Stimulated activated naive CD4-positive, alpha-beta T cell (primary cell): ENCODE measurements at regions not wholly inside any gene's neighbourhood (a gene's known extent, or its start where the extent isn't known, plus 50 kb on each side); places are given as distances from the start of the nearest gene placed in this dataset.

Experiments used
- DNase-seq, 6 experiments: peaks; one replicate each; lab custom pipeline; 2025; lab: John Stamatoyannopoulos, UW

DNA sequence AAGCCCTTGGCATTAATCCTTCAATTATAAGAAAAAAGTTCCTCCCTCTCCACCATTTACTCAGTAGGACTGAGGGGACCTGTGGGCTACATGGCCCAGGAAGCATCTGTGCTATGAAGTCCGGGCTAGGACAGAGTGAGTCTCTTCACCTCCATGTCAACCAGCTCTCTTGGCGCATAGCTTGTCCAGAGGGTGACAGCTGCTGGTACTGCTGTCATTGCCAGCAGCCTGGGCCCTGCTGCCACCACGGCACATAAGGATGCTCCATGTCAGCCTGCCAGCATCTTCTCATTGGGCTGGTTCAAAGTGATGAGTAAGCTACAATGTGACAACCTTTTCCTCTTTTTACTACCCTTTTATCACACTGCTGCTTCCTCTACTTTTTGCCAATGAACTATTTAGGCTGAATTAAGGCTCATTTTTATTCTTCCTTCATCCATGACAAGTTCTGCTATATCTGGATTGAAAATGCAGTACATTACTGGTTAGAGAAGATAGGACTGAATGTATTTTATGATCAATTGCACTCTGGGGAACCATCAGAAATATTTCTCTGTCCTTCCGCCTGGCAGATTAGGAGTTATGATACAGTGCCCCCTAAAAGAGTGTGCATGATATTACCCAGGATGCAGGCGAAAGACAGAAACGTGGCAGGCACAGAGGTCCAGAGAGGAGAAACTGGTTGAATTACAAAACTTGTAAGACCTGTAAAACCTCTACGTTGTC is 258.9 kb upstream of the TNP1 start:
- no peak for DNase-seq

GRCh38 chr2:217117523-217117922 is 257.7 kb upstream of the TNP1 start:
- no peak for DNase-seq

GRCh38 chr2:217116610-217117009 is 256.7 kb upstream of the TNP1 start:
- DNase-seq = no peak

DNA sequence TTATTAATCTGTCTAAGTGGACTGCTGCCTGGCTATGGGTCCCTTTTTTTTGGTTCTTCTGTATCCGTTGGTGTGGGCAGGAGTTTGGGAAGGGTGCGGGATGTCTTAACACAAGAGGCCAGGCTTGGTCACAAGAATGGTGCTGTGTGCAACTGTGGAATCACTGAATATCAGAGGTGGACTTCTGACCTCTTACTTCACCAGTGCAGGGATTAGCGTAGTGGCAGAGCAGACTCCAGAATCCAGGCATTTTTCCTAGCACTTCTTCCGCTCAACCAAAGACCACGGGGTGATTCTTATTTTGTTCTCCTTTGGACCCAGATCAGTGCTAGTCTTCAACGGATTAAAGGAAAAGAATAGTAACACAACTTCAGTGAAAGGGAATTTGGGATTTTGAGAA is 254.3 kb upstream of the TNP1 start:
- DNase-seq = no peak

GRCh38 chr2:217113491-217113890 is 253.6 kb upstream of the TNP1 start:
- DNase-seq = no peak

DNA sequence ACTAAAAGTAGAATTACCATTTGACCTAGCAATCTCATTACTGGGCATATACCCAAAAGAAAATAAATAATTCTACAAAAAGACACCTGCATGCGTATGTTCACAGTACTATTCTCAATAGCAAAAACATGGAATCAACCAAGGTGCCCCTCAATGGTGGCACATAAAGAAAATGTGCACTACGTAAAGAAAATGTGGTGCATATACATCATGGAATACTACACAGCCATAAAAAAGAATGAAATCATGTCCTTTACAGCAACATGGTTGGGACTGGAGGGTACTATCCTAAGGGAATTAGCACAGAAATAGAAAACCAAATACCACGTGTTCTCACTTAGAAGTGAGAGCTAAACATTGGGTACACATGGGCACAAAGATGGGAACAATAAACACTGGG is 250.7 kb upstream of the TNP1 start:
- DNase-seq = no peak

DNA sequence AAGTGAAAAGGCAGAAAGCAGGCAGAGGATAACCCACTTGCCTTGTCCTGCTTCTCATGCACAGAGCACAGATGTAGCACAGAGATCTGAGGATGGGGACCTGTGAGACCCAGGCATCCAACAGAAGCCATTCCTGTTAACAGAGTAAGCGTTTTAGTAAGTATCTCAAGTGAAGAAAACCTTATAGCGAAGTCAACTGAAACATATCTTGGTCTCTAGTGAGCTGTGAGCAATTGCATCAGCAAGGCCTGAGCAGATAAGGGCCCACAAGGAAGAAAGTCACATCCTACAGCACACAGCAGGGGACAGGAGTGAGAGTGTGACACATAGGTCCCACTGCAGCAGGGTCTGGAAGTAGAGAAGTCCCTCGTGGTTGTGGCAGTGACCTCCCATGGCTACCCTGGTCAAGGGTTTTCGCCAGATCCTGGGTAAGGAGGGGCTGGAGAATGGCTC is 248.7 kb upstream of the TNP1 start:
- DNase-seq = no peak

DNA sequence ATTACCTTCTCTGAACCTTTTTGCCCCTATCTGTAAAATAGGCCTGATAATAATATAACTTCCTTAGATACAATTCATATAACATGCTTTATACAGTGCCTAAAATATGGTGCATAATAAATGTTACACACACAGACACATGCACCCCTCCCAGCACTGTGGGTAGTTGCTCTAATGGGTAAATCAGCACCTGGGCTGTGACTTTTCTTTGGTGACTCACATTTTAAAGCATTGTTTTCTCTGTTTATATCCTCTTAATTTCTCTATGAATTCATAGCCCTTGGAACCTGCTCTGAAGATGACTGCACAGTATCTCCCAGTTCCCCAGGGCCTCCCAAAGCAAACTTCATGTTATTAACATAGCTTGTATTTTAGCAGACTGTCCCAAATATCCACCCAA is 248.2 kb upstream of the TNP1 start:
- no peak for DNase-seq

DNA sequence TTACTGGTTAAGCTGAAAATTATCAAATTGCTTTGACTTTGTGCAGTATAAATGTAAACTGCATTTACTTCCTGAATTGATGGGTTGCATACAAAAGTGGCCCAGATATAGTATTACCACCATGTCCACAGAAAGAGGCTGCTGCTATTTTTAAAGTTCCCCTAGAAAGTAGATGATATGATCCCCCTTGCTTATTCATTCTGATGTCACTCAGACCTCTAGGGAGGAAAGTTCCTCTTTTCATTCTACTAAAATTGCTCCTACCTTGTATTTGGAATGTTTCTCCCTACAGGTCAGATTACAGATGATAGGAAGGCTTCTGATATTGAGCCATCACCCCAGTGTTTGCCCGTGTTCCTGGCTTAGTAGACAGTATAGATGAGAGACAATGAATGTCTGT is 247.6 kb upstream of the TNP1 start:
- DNase-seq = no peak

GRCh38 chr2:217106650-217107014 is 246.8 kb upstream of the TNP1 start:
- no peak for DNase-seq

- DNase-seq = no peak
Observed at GRCh38 chr2:217105733-217106649, 246.1 kb upstream of the TNP1 start.

GRCh38 chr2:217103752-217104545 is 244.1 kb upstream of the TNP1 start:
- DNase-seq = no peak

- no peak for DNase-seq
Observed at GRCh38 chr2:217102956-217103355, 243.1 kb upstream of the TNP1 start.

DNA sequence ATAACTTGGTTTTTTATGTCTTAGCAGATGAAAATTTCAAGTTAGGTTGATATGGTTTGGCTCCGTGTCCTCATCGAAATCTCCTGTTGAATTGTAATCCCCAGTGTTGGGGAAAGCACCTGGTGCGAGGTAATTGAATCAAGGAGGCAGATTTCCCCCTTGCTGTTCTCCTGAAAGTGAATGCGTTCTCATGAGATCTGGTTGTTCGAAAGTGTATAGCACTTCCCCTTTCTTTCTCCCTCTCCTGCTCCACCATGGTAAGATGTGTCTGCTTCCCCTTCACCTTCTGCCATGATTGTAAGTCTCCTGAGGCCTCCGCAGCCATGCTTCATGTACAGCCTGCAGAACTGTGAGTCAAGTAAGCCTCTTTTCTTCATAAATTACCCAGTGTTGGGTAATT is 242.1 kb upstream of the TNP1 start:
- DNase-seq = no peak

DNA sequence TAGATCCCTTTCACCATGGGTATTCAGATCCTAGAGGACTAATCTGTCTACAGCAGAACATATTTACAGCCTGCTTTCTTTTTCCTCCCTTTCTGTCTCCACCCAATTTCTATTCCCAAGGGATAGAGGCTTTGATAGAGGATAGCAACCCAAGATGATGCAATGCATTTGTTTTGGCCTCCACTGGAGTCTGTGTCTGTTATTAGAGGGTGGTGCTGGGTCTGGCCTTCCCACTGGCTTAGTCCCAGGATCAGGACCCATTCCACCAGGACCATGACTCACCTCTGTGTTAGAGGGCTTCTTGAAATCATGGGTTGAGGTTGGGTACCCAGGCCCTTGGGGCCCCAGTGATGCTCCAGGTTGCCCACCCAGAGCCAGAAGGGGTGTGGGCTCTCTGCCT is 239.7 kb upstream of the TNP1 start:
- no peak for DNase-seq

GRCh38 chr2:217098435-217098834 is 238.6 kb upstream of the TNP1 start:
- no peak for DNase-seq

DNA sequence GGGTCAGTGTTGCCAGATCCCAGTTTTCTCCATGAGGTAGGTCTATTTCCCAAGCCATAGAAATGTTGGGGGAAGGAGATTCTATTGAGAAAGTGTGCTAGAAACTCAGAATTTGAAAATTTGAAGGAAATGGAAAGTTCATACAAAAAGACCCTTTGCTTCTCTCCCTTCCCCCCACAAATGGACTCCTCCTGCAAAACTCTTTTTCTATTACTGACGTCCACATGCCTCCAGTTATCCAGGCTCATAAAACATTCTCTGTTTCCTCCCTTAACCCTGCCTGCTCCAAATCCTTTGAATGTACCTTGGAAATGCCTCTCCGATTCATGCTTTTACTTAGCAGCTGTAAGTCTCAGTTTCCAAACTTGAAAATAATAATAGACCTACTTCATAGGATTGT is 237.5 kb upstream of the TNP1 start:
- no peak for DNase-seq

DNA sequence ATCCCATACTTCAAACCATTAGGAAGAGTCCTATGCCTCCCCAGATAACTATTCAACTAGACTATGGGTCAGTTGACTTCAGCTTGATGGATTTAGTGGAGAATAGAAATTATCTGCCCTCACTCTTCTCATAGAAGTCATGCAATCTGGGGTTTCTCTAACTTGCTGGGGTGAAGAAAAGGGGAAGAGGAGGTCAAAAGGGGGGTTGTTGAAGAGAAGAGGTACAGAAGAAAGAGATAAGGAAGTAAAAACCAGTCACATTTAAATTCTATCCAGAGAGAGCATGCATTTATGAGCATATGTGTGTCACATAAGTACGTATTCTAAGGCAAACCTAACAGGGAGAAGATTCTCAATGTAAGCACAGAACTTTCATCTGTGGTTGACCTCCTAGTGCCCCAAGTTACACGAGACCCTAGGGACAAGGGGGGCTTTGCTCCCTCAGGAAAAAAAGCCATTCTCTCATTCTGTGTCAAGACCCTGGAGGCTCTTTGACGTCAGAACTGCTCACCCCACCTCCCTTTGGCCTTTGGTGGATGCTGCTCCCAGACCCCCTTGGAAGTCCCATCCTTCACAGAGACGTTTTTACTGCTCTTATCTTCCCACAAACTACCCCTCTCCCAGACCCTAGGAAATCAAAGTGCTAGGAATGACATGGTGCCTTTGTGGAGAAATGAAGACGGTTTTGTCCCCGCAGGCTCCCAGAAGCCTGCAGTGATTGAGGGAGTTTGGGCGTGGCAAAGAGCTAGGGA is 236.8 kb upstream of the TNP1 start:
- DNase-seq = no peak

DNA sequence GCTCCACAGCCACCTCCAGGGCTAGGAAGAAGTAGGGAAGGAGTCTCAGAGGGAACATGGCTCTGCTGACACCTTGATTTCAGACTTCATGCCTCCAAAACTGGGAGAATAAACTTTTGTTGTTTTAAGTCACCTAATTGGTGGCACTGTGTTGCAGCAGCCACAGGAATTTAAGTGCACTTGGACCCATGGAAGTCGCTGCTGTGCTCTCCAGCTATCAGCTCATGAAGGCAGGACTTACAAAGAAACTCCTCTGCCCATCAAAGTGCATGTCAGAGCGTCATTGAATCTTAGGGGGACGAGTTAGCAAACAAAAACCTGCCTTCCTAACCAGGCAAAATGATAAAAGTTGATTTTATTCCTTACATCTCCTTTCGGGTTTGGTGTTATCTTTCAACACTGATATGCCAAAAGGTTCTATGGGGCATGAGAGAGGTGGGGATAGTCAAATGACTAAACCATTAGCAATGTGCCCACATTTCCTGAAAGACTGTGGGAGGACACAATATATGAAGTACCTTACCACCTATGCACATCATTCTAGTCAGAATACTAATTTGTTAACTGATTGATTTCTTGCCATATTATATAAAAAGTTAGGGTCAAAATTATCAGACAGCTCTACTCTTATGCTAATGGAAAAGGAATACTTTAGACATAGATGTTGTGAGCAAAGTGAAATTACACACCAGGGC is 235.8 kb upstream of the TNP1 start:
- DNase-seq = no peak

- no peak for DNase-seq
Observed at GRCh38 chr2:217092710-217093379, 233.0 kb upstream of the TNP1 start.

DNA sequence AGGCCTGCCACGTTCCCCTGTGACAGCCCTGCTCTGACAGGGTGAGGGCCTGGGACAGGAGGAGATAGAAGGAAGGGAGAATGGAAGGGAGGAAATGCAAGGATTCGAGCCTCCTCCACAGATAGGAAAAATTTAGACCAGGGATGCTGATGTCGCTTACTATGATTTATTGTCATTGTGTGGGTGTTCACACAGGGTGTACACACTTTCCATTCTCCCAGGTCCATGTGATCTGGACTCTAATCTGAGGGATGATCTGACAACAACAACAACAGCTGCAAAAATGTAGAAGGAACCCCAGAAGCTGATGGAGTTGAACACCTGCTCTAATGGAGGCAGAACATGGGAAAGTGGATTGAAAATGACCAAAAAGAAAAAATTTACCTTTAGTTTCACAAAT is 231.7 kb upstream of the TNP1 start:
- DNase-seq = no peak
